ENCODE measurements at regions not wholly inside any gene's neighbourhood (a gene's known extent, or its start where the extent isn't known, plus 50 kb on each side); places are given as distances from the start of the nearest gene placed in this dataset.

DNA sequence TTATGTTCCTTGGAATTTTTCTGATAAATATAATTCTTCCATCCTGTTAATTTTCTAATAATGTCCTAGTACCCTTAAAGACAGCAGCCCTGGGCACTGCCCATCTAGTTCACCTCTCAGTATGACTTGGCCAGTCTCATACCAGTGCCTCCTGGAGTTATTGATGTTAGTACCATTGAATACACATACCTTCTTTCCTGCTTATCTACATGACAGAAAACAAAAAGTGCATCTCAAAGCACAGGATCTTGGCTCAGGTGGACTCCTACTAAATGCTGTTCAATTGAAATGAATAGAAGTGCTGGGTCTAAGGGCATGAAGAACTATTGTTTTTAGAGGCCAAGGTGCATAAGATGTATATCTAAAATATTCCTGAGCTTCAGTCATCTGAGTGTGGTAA lies 669.7 kb downstream of the NR2F1-AS1 start:
- Histone ChIP-seq H3K4me2 (ENCODE audit: low read depth, low read length, poor library complexity, severe bottlenecking) (no peak overlapping the region), H3K27me3 (ENCODE audit: insufficient read depth, low read length, poor library complexity, severe bottlenecking) (no peaks in the 10 kb centered on the region), H3K9me2 (replicated peaks; ENCODE audit: low read depth, low read length) (no peaks in the 10 kb centered on the region), H3K36me3 (ENCODE audit: insufficient read depth, low read length) (no peaks in the 10 kb centered on the region), H3K79me2 (ENCODE audit: insufficient read depth, low read length) (no peaks in the 10 kb centered on the region), H3K4me3 (ENCODE audit: low read length, poor library complexity, severe bottlenecking) (no peak overlapping the region), H3K9ac (ENCODE audit: low read depth, low read length, poor library complexity, severe bottlenecking) (no peak overlapping the region), H3K9me3 (ENCODE audit: insufficient read depth, low read depth, low read length) (no peaks in the 10 kb centered on the region), H4K20me1 (ENCODE audit: insufficient read depth, low read length, poor library complexity, severe bottlenecking) (no peaks in the 10 kb centered on the region), H2AFZ (ENCODE audit: low read length) (no peak overlapping the region), H3F3A (ENCODE audit: low read depth) (no peaks in the 10 kb centered on the region), H3K4me1 (ENCODE audit: insufficient read depth, low read length, poor library complexity, severe bottlenecking) (no peaks in the 10 kb centered on the region)
- no peak for TF ChIP-seq EZH2phosphoT487 (IDR thresholded peaks at IDR 0.05; ENCODE audit: borderline replicate concordance)
- TF ChIP-seq, protein P1, sequence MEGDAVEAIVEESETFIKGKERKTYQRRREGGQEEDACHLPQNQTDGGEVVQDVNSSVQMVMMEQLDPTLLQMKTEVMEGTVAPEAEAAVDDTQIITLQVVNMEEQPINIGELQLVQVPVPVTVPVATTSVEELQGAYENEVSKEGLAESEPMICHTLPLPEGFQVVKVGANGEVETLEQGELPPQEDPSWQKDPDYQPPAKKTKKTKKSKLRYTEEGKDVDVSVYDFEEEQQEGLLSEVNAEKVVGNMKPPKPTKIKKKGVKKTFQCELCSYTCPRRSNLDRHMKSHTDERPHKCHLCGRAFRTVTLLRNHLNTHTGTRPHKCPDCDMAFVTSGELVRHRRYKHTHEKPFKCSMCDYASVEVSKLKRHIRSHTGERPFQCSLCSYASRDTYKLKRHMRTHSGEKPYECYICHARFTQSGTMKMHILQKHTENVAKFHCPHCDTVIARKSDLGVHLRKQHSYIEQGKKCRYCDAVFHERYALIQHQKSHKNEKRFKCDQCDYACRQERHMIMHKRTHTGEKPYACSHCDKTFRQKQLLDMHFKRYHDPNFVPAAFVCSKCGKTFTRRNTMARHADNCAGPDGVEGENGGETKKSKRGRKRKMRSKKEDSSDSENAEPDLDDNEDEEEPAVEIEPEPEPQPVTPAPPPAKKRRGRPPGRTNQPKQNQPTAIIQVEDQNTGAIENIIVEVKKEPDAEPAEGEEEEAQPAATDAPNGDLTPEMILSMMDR (conservative IDR thresholded peaks at IDR 0.05; ENCODE audit: low read length) = no peak

DNA sequence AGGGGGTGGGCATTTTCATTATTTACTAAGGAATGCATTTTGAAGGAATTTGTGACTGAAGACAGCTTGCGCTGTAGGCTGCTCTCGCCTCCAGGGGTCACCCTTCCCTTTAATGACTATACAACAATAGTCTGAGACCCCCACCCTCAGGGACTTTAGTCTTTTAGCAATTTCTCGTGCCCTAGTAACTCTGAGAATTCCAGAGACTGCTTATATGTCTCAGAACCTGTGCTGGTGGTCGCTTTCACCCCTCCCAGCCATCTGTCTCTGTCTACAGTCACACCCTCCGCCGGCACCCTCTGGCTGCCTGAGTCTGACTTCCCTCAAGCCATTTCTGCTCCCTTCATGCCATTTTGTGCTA lies 671.4 kb downstream of the NR2F1-AS1 start:
- no peaks in the 10 kb centered on the region for H3F3A ChIP-seq (ENCODE audit: low read depth)
- H4K20me1 ChIP-seq (ENCODE audit: insufficient read depth, low read length, poor library complexity, severe bottlenecking) = no peaks in the 10 kb centered on the region
- no peaks in the 10 kb centered on the region for H3K36me3 ChIP-seq (ENCODE audit: insufficient read depth, low read length)
- no peaks in the 10 kb centered on the region for H3K9me2 ChIP-seq (replicated peaks; ENCODE audit: low read depth, low read length)
- no peak overlapping the region for H2AFZ ChIP-seq (ENCODE audit: low read length)
- no peak overlapping the region for H3K9ac ChIP-seq (ENCODE audit: low read depth, low read length, poor library complexity, severe bottlenecking)
- H3K9me3 ChIP-seq (ENCODE audit: insufficient read depth, low read depth, low read length) = no peaks in the 10 kb centered on the region
- no peak overlapping the region for H3K4me2 ChIP-seq (ENCODE audit: low read depth, low read length, poor library complexity, severe bottlenecking)
- TF ChIP-seq, protein P1 (conservative IDR thresholded peaks at IDR 0.05; ENCODE audit: low read length) = peak; percentile 39
- no peak for TF ChIP-seq EZH2phosphoT487 (IDR thresholded peaks at IDR 0.05; ENCODE audit: borderline replicate concordance)
- H3K27me3 ChIP-seq (ENCODE audit: insufficient read depth, low read length, poor library complexity, severe bottlenecking) = no peaks in the 10 kb centered on the region
- H3K79me2 ChIP-seq (ENCODE audit: insufficient read depth, low read length) = no peaks in the 10 kb centered on the region
- no peak overlapping the region for H3K4me3 ChIP-seq (ENCODE audit: low read length, poor library complexity, severe bottlenecking)
- H3K4me1 ChIP-seq (ENCODE audit: insufficient read depth, low read length, poor library complexity, severe bottlenecking) = no peaks in the 10 kb centered on the region

DNA sequence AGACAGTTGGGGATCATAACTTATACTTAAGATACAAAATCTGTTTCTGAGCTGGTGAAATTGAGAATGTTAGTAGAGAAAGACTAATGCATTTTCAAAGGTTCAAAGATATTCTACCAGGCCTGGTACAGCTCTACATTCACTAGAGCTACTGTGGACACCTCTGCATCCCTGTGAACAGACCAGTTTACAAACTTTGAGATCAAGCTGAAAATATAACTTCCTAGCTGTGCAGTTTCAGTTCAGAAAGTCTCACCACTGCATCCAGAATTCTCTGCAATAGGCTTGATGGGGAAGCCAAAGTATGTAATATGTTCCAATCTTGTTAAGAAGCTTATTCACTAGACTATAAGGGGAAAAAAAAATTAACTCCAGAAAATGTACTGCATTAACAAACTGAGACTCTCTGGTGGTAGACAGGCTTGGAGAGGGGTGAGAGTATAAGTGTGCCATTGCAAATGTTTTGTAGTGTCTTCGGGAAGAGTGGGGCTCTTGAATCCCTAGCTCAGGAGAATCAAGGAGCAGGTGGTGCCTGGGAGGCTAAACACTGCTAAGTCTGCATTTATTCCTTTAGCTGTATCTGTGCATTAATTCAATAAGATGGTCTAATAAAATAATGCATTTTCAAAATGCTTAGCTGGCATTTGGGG lies 671.9 kb downstream of the NR2F1-AS1 start:
- Histone ChIP-seq H3K27me3 (ENCODE audit: insufficient read depth, low read length, poor library complexity, severe bottlenecking) (no peaks in the 10 kb centered on the region), H3K4me3 (ENCODE audit: low read length, poor library complexity, severe bottlenecking) (no peak overlapping the region), H3K9me2 (replicated peaks; ENCODE audit: low read depth, low read length) (no peaks in the 10 kb centered on the region), H3K79me2 (ENCODE audit: insufficient read depth, low read length) (no peaks in the 10 kb centered on the region), H3F3A (ENCODE audit: low read depth) (no peaks in the 10 kb centered on the region), H4K20me1 (ENCODE audit: insufficient read depth, low read length, poor library complexity, severe bottlenecking) (no peaks in the 10 kb centered on the region), H3K4me2 (ENCODE audit: low read depth, low read length, poor library complexity, severe bottlenecking) (no peak overlapping the region), H3K9ac (ENCODE audit: low read depth, low read length, poor library complexity, severe bottlenecking) (no peak overlapping the region), H2AFZ (ENCODE audit: low read length) (no peak overlapping the region), H3K36me3 (ENCODE audit: insufficient read depth, low read length) (no peaks in the 10 kb centered on the region), H3K4me1 (ENCODE audit: insufficient read depth, low read length, poor library complexity, severe bottlenecking) (no peaks in the 10 kb centered on the region), H3K9me3 (ENCODE audit: insufficient read depth, low read depth, low read length) (no peaks in the 10 kb centered on the region)
- TF ChIP-seq EZH2phosphoT487 (IDR thresholded peaks at IDR 0.05; ENCODE audit: borderline replicate concordance) = no peak

Measured in Loucy (cell line).